Transverse colon (tissue), 3 donors: ENCODE measurements at regions not wholly inside any gene's neighbourhood (a gene's known extent, or its start where the extent isn't known, plus 50 kb on each side); places are given as distances from the start of the nearest gene placed in this dataset.

Experiments used
- EP300 ChIP-seq: sonication (generic); formaldehyde crosslinking; IDR thresholded peaks from one replicate; pipeline ENCODE4 v1.6.1; 2017; ENCODE audit warnings: antibody characterized with exemption, low read depth
- TF ChIP-seq, protein P1 (sequence below), 5 experiments: fragments of 200-600 bp in 3 of 5; fragments of 450-650 bp in 2 of 5; sonication (generic) in 3 of 5; IDR thresholded peaks; 1 replicate in 2 of 5; 2 replicates in 3 of 5; pipeline ENCODE4 v1.5.1; 2016 to 2017; ENCODE audit warnings: antibody characterized with exemption in 5 of 5, inconsistent platforms in 3 of 5, mild to moderate bottlenecking in 2 of 5, moderate library complexity in 1 of 5

DNA sequence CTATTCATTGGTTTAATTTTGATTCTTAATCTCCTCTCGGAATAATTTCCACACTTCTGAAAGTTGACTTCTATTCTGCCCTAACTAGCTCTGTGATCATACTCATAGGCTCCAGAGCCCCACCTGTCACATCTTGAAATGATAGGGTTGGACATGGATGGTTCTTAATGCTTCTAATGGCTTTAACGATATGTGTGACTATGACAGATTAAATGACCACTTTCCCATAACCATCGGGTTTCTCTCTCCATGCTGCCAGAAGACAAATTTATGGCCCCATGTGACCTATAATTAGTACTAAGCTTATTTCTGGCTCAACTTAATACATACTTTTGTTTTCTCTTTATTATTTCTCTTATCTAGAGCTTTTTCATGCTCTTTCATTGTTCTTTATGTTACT is 251.1 kb upstream of the TUT7 start:
- TF ChIP-seq, protein P1, sequence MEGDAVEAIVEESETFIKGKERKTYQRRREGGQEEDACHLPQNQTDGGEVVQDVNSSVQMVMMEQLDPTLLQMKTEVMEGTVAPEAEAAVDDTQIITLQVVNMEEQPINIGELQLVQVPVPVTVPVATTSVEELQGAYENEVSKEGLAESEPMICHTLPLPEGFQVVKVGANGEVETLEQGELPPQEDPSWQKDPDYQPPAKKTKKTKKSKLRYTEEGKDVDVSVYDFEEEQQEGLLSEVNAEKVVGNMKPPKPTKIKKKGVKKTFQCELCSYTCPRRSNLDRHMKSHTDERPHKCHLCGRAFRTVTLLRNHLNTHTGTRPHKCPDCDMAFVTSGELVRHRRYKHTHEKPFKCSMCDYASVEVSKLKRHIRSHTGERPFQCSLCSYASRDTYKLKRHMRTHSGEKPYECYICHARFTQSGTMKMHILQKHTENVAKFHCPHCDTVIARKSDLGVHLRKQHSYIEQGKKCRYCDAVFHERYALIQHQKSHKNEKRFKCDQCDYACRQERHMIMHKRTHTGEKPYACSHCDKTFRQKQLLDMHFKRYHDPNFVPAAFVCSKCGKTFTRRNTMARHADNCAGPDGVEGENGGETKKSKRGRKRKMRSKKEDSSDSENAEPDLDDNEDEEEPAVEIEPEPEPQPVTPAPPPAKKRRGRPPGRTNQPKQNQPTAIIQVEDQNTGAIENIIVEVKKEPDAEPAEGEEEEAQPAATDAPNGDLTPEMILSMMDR (IDR thresholded peaks at IDR 0.05) = no peak
- no peak for TF ChIP-seq EP300
